Esophagus squamous epithelium (tissue), 5 donors: ENCODE measurements at regions not wholly inside any gene's neighbourhood (a gene's known extent, or its start where the extent isn't known, plus 50 kb on each side); places are given as distances from the start of the nearest gene placed in this dataset.

Experiments
- DNase-seq: peaks from one replicate; lab custom pipeline; 2025; lab: John Stamatoyannopoulos, UW
- H3K27ac ChIP-seq, 4 donors: fragments of 200-600 bp; sonication (generic); one replicate each; pipeline ENCODE4 v1.5.1; 2016 to 2019; ENCODE audit warnings: mild to moderate bottlenecking in 1 of 4
- H3K27me3 ChIP-seq, 4 donors: fragments of 200-600 bp; sonication (generic); 1 replicate in 3 of 4; 2 replicates in 1 of 4; pipeline versions ENCODE4 v1.5.1 to v1.6.0; 2017 to 2021; ENCODE audit warnings: antibody characterized with exemption in 1 of 4
- H3K36me3 ChIP-seq, 3 donors: fragments of 200-600 bp; sonication (generic); one replicate each; pipeline ENCODE4 v1.5.1; 2016 to 2019
- H3K4me1 ChIP-seq, 3 donors: fragments of 200-600 bp; sonication (generic); one replicate each; pipeline ENCODE4 v1.5.1; 2017 to 2019
- H3K4me3 ChIP-seq, 4 donors: fragments of 200-600 bp; sonication (generic); 1 replicate in 3 of 4; 2 replicates in 1 of 4; pipeline ENCODE4 v1.5.1; 2016 to 2019; ENCODE audit warnings: mild to moderate bottlenecking in 2 of 4, moderate library complexity in 1 of 4
- H3K9me3 ChIP-seq, 3 donors: fragments of 200-600 bp; sonication (generic); one replicate each; pipeline ENCODE4 v1.5.1; 2016 to 2019
- POLR2A ChIP-seq, 4 donors: fragments of 450-650 bp; IDR thresholded peaks; one replicate each; pipeline ENCODE4 v1.6.1; 2017; ENCODE audit warnings: antibody characterized with exemption in 4 of 4, mild to moderate bottlenecking in 4 of 4, moderate library complexity in 3 of 4
- WGBS, 2 donors: methylation state at CpG; one replicate each; pipeline ENCODE4 v1.1.5; 2018; 5-methylcytosine and 5-hydroxymethylcytosine counted together
- intact Hi-C: fragments of 100-400 bp; cut with DNase I; formaldehyde crosslinking; loops from one replicate; pipeline ENCODE4 v1.15.0; 2022
- TF ChIP-seq, protein P1 (sequence below), 6 experiments: fragments of 450-650 bp in 4 of 6; fragments of 200-600 bp in 2 of 6; sonication (generic) in 2 of 6; IDR thresholded peaks; one replicate each; pipeline ENCODE4 v1.5.1; 2016 to 2019; ENCODE audit warnings: antibody characterized with exemption in 6 of 6, mild to moderate bottlenecking in 4 of 6, moderate library complexity in 4 of 6
- donor health status: DM: yes; HTN: yes; CAD: no.

DNA sequence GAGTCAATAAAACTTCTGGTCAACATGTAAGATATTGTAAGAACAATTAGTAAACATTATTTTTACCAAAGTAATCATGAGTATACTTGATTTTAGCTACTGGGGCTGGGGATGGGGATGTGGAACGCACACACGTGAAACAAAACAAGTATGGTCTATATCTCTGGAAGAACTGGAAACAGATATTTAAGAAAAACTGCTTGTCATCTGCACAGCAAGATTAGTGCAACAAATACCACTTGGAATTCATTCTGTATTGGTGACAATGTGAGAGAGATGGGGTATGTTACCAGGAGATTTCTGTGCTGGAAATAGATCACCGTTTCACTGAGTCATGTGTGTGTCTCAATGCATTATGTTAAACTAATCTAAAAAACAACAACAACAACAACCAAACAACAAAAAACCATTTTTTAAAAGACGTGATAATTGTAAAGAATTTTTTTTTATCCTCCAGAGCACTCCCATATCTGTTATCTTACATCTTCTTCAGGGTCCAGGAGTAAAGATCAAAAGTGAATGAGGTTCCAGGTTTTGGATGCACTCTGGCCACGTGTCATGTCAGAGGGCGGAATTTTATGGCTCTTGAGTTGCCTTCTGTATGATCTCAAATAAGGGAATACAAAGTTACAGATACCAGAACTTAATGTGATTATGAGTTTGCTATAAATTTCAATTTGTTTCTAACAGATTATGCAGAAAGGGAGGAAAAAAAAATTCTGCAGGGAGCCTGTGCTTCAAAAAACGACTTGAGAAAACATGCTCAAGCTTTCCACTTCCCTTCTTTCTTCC is 153.0 kb downstream of the BBOX1 start:
- Histone ChIP-seq H3K4me1 (peaks cover 0 to 10% (median 0%) of the 10 kb centered on the region in 3 donors), H3K9me3 (no peaks in the 10 kb centered on the region), H3K4me3 (no peak overlapping the region), H3K27ac (no peak overlapping the region), H3K36me3 (no peaks in the 10 kb centered on the region), H3K27me3 (no peaks in the 10 kb centered on the region)
- 74% methylated on average over 7 of the region's 7 CpGs for WGBS, 2 donors
- no peak for DNase-seq
- intact Hi-C loops = no loop called here
- TF ChIP-seq, protein P1, sequence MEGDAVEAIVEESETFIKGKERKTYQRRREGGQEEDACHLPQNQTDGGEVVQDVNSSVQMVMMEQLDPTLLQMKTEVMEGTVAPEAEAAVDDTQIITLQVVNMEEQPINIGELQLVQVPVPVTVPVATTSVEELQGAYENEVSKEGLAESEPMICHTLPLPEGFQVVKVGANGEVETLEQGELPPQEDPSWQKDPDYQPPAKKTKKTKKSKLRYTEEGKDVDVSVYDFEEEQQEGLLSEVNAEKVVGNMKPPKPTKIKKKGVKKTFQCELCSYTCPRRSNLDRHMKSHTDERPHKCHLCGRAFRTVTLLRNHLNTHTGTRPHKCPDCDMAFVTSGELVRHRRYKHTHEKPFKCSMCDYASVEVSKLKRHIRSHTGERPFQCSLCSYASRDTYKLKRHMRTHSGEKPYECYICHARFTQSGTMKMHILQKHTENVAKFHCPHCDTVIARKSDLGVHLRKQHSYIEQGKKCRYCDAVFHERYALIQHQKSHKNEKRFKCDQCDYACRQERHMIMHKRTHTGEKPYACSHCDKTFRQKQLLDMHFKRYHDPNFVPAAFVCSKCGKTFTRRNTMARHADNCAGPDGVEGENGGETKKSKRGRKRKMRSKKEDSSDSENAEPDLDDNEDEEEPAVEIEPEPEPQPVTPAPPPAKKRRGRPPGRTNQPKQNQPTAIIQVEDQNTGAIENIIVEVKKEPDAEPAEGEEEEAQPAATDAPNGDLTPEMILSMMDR (IDR thresholded peaks at IDR 0.05) = no peak
- TF ChIP-seq POLR2A (IDR thresholded peaks at IDR 0.05) = no peak

DNA sequence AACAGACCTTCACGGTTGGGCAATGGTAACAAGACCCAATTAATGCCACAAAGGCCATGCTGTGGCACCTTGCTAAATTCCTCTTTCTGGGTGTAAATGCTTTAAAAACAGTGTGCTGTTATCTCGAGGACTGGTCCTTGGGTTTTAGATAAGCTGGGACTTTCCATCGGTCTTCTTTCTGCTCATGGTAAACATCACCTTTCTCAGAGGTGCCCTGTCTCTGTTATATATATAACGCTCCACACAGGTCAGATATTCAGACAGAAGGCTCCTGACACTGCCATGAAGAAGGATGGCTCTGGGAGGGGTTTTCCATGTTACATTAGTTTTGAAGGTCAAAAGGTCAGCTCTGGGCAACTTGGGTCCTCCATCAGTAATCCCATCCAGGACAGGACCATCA is 151.6 kb downstream of the BBOX1 start:
- H3K4me3 ChIP-seq = no peak overlapping the region
- intact Hi-C loops = no loop called here
- H3K4me1 ChIP-seq = peaks cover 0 to 8% (median 0%) of the 10 kb centered on the region in 3 donors
- TF ChIP-seq, protein P1 (IDR thresholded peaks at IDR 0.05) = no peak
- TF ChIP-seq POLR2A (IDR thresholded peaks at IDR 0.05) = no peak
- no peaks in the 10 kb centered on the region for H3K9me3 ChIP-seq
- no peaks in the 10 kb centered on the region for H3K27me3 ChIP-seq
- no peaks in the 10 kb centered on the region for H3K36me3 ChIP-seq
- WGBS, 2 donors = 82 to 92% methylated on average over 4 of the region's 4 CpGs
- DNase-seq = no peak
- H3K27ac ChIP-seq = no peak overlapping the region

- TF ChIP-seq, protein P1 (IDR thresholded peaks at IDR 0.05) = no peak
- no peak for TF ChIP-seq POLR2A (IDR thresholded peaks at IDR 0.05)
- WGBS, 2 donors = 87 to 95% methylated on average over 2 of the region's 2 CpGs
- intact Hi-C loops = no loop called here
- no peaks in the 10 kb centered on the region for H3K27me3 ChIP-seq
- no peak for DNase-seq
- peaks cover 0 to 4% (median 0%) of the 10 kb centered on the region in 3 donors for H3K4me1 ChIP-seq
- H3K4me3 ChIP-seq = no peak overlapping the region
- no peaks in the 10 kb centered on the region for H3K36me3 ChIP-seq
- H3K9me3 ChIP-seq = no peaks in the 10 kb centered on the region
- no peak overlapping the region for H3K27ac ChIP-seq
Observed at GRCh38 chr11:27191639-27192038, 151.0 kb downstream of the BBOX1 start.

DNA sequence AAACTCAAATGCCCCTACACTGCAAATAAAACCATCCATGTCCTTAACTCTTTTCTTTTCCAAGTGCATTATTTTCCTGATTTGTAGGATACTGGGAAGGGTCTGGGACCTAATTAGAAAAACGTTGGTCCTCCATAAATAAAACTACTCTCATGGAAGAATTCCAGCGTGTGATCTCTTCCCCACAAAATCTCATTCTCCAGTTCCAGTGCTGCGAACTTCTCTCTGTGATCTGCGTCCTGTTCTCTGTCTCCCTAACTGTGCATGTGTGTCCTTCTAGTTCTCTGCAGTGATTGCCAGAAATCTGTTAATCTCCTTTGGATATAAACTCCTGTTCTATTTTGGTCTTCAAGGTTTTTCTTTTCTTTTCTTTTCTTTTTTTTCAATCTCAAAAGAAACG is 148.1 kb downstream of the BBOX1 start:
- 32 to 42% methylated on average over 5 of the region's 5 CpGs for WGBS, 2 donors
- intact Hi-C loops = no loop called here
- no peak for DNase-seq
- no peaks in the 10 kb centered on the region for H3K36me3 ChIP-seq
- H3K4me3 ChIP-seq = no peak overlapping the region
- no peaks in the 10 kb centered on the region for H3K9me3 ChIP-seq
- H3K4me1 ChIP-seq = peaks cover 0 to 15% (median 4%) of the 10 kb centered on the region in 3 donors
- no peaks in the 10 kb centered on the region for H3K27me3 ChIP-seq
- TF ChIP-seq, protein P1 (IDR thresholded peaks at IDR 0.05) = no peak
- TF ChIP-seq POLR2A (IDR thresholded peaks at IDR 0.05) = no peak
- H3K27ac ChIP-seq = no peak overlapping the region

DNA sequence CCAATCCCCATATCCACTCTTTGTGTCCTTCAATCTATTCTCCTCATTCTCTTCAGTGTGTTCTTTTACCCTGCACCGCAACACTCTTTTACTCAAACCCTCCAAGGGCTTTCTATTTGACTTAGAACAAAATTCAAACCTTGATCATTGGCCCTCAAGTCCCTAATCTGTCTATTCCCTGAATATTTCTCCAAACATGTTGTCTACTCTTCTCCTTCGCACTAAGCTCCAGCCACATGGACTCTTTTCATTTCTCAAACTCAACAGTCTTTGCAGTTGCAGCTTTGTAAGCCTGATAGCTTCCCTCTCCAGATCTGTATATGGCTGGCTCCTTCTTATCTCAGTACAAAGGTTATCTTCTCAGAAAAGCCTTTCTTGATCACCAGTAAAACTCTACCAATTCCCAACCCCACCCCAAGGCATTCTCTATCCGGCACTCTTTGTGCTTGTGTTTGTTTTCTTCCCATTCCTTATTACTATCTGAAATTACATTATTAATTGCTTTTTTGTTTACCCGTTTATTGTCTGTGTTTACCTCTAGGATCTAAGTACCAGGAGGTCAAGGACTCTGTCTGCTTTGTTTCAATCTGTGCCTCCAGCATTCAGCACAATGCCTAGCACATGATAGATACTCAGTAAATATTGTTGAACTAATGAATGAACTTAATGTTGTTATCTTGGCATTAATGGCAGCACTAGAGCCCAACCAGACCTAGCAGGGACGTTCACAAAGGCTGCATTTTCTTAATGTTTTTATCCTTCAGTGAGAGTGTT is 147.4 kb downstream of the BBOX1 start:
- H3K4me1 ChIP-seq = peaks cover 0 to 16% (median 4%) of the 10 kb centered on the region in 3 donors
- no peak for DNase-seq
- no peaks in the 10 kb centered on the region for H3K27me3 ChIP-seq
- H3K27ac ChIP-seq = no peak overlapping the region
- intact Hi-C loops = no loop called here
- WGBS, 2 donors = 70 to 71% methylated on average over 5 of the region's 5 CpGs
- no peak overlapping the region for H3K4me3 ChIP-seq
- TF ChIP-seq, protein P1 (IDR thresholded peaks at IDR 0.05) = no peak
- no peak for TF ChIP-seq POLR2A (IDR thresholded peaks at IDR 0.05)
- no peaks in the 10 kb centered on the region for H3K9me3 ChIP-seq
- no peaks in the 10 kb centered on the region for H3K36me3 ChIP-seq
